HG02970 (cell line): ENCODE measurements at regions not wholly inside any gene's neighbourhood (a gene's known extent, or its start where the extent isn't known, plus 50 kb on each side); places are given as distances from the start of the nearest gene placed in this dataset.

ENCODE experiments used
- ATAC-seq: cut with Tn5 transposase; IDR thresholded peaks from one replicate; pipeline ENCODE4 v1.9.1; 2021; ENCODE audit warnings: mild to moderate bottlenecking, moderate library complexity, moderate number of reproducible peaks; ENCODE audit not compliant: unreplicated experiment, low FRiP score

DNA sequence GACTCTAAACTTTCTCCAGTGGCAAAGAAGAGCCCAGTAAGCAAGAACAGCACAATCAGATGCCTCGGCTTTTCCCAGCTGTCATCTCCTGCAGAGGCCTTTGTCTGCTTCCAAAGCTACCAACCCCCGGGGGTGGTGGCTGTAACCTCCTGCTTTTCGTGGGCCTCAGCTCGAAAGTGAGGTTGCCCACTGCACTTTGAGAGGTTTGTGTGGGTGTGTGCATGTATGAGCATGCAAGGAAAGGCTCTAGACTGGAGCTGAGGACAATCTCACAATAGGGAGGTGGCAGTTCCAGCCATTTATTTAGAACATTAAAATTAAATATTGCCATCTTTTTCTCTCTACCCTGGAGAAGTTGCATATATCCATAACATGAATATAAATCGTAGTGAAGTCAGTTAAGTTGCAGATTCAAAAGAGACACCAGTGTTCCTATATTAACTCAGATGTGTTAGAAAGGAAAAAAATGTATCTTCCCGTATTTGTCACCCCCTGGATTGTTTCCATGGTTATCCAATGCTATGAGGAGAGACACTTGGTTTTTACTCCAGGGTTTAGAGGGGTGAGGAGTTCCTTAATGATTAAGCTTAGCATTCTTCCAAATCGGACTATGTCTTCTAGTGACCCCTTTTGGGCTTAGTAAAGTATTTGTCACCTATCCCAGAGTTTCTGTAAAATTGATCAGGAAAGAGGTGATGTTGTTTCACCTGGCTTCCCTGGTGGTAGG is 781.1 kb downstream of the INHBA start:
- ATAC-seq, result no peak

DNA sequence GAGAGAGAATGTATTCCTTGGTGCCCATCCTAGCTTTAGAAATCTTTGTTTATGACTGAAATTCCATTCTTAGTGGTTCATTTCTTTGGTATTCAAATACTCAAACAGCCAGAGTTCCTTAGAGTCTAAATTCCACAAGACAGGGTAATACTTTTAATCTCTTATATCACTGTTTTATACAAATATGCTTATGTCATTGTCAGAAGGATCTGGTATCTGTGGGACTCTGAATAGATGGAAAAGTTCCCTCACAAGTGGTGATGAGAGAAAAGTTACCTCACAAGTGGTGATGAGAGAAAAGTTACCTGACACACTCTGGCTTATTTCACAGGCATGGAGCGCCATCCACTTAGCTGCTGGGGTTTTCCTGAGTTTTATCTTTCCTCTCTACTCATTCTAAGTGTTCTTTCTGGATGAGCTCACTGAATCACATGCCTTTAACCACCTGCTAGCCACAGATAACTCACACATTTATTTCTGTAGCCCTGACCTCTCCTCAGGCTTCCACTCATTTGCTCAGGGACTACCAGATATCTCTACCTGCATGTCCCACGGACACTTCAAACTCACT is 784.0 kb downstream of the SUGCT start:
- no peak for ATAC-seq

DNA sequence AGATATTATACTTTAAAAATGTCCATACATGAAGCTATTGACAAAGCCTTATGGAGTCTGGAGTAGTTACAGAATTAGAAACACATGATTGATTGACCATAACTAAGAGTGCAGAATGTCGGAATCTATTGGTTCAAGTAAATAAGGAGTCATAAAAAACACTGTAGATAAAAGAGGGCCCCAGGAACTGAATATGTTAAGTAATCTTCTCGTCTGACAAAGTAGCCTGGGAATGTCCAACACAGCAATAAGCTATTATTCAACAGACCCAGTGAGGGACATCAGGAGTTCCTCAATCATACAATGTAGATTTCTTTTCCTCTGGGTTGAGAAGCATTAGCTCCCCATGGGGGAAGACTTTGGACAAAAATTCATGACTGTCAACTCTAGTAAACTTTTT is 782.0 kb downstream of the SUGCT start:
- no peak for ATAC-seq

DNA sequence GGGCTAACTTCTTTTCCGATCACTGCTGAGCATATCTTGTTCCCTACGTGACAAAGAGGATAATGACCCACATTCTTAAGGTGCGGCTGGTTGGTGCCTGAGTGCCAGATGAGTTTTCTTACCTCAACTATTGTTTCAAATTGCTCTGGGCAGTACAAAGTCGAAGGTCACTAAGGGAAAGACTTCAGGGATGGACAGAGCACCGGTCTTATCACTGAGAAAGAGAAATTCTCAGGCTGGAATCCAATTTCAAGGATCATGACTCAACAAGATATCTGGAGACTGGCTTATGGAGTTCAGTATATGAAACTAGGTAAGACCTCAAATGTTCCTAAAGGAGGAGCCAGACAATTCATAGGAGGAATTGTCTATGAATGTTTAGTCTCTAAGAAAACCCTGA is 780.3 kb downstream of the SUGCT start:
- ATAC-seq, result no peak
